Mammary epithelial cell (primary cell): ENCODE measurements at regions not wholly inside any gene's neighbourhood (a gene's known extent, or its start where the extent isn't known, plus 50 kb on each side); places are given as distances from the start of the nearest gene placed in this dataset.

Experiments used
- CTCF ChIP-seq, 2 donors: IDR thresholded peaks in 1 of 2; conservative IDR thresholded peaks in 1 of 2; 2 replicates each; pipeline ENCODE4 v1.5.1; 2011 to 2012; ENCODE audit warnings: inconsistent platforms in 2 of 2, low read length in 2 of 2, mild to moderate bottlenecking in 2 of 2, control low read depth in 1 of 2, low read depth in 1 of 2; ENCODE audit not compliant: insufficient read depth in 1 of 2; ENCODE audit errors: extremely low read depth in 1 of 2
- EZH2 ChIP-seq: IDR thresholded peaks from 2 replicates; pipeline ENCODE4 v1.6.1; 2012; ENCODE audit warnings: low read length, inconsistent platforms, borderline replicate concordance

GRCh38 chr3:30370681-30371271 is 235.6 kb upstream of the TGFBR2 start:
- TF ChIP-seq CTCF (conservative IDR thresholded peaks at IDR 0.05 in 1 of 2, IDR thresholded peaks at IDR 0.05 in 1 of 2; ENCODE audit: extremely low read depth in 1 of 2, insufficient read depth in 1 of 2, low read depth in 1 of 2, low read length in 2 of 2) = no peak
- TF ChIP-seq EZH2 = no peak
